H9 (cell line): ENCODE measurements at regions not wholly inside any gene's neighbourhood (a gene's known extent, or its start where the extent isn't known, plus 50 kb on each side); places are given as distances from the start of the nearest gene placed in this dataset.

Experiments used
- DNase-seq: peaks from one replicate; pipeline ENCODE4 v3.0.0-alpha.2; 2017
- H2AFZ ChIP-seq: one replicate; pipeline ENCODE4 v1.6.1; 2013; ENCODE audit warnings: mild to moderate bottlenecking, low read length, control low read depth, moderate library complexity
- H2AK5ac ChIP-seq: 2 replicates; pipeline ENCODE4 v1.6.1; 2013; ENCODE audit warnings: low read length, control low read depth, mixed read lengths; ENCODE audit not compliant: insufficient read length
- H2BK120ac ChIP-seq: one replicate; pipeline ENCODE4 v1.6.1; 2013; ENCODE audit warnings: low read depth, mild to moderate bottlenecking, low read length, control low read depth, inconsistent platforms; ENCODE audit not compliant: poor library complexity, severe bottlenecking
- H2BK12ac ChIP-seq: 2 replicates; pipeline ENCODE4 v1.6.1; 2013; ENCODE audit warnings: low read length, control low read depth, mixed read lengths, low read depth; ENCODE audit not compliant: insufficient read length
- H2BK15ac ChIP-seq: 2 replicates; pipeline ENCODE4 v1.6.1; 2013; ENCODE audit warnings: low read depth, low read length, control low read depth
- H2BK20ac ChIP-seq: one replicate; pipeline ENCODE4 v1.6.1; 2013; ENCODE audit warnings: low read depth, mild to moderate bottlenecking, low read length, control low read depth, inconsistent platforms; ENCODE audit not compliant: poor library complexity, severe bottlenecking
- H2BK5ac ChIP-seq: 2 replicates; pipeline ENCODE4 v1.6.1; 2013; ENCODE audit warnings: low read length, control low read depth, mixed read lengths; ENCODE audit not compliant: insufficient read length
- H3K14ac ChIP-seq: 2 replicates; pipeline ENCODE4 v1.6.1; 2013; ENCODE audit warnings: low read length, control low read depth; ENCODE audit not compliant: insufficient read depth
- H3K18ac ChIP-seq: 2 replicates; pipeline ENCODE4 v1.6.1; 2013; ENCODE audit warnings: low read depth, mild to moderate bottlenecking, mixed read lengths, low read length, control low read depth; ENCODE audit not compliant: insufficient read length
- H3K23ac ChIP-seq: 2 replicates; pipeline ENCODE4 v1.6.1; 2013; ENCODE audit warnings: low read length, control low read depth, mixed read lengths, low read depth; ENCODE audit not compliant: insufficient read length
- H3K23me2 ChIP-seq: 2 replicates; pipeline ENCODE4 v1.6.1; 2013; ENCODE audit warnings: low read depth, mild to moderate bottlenecking, mixed read lengths, low read length, control low read depth; ENCODE audit not compliant: insufficient read length, poor library complexity, severe bottlenecking
- H3K27ac ChIP-seq: 2 replicates; pipeline ENCODE4 v1.5.1; 2013; ENCODE audit warnings: low read length, control low read depth, mixed read lengths, low read depth; ENCODE audit not compliant: insufficient read length
- H3K27me3 ChIP-seq: 2 replicates; pipeline ENCODE4 v1.6.1; 2013; ENCODE audit warnings: low read length, control low read depth, inconsistent platforms; ENCODE audit not compliant: insufficient read depth
- H3K4ac ChIP-seq: 2 replicates; pipeline ENCODE4 v1.6.1; 2013; ENCODE audit warnings: low read depth, mild to moderate bottlenecking, control low read depth, inconsistent platforms, low read length, moderate library complexity
- H3K4me1 ChIP-seq: 2 replicates; pipeline ENCODE4 v1.6.1; 2013; ENCODE audit warnings: low read length, control low read depth, inconsistent platforms; ENCODE audit not compliant: insufficient read depth
- H3K4me2 ChIP-seq: 2 replicates; pipeline ENCODE4 v1.6.1; 2013; ENCODE audit warnings: low read length, control low read depth, mixed read lengths; ENCODE audit not compliant: insufficient read length, insufficient read depth
- H3K56ac ChIP-seq: 2 replicates; pipeline ENCODE4 v1.6.1; 2013; ENCODE audit warnings: low read depth, mild to moderate bottlenecking, mixed read lengths, low read length, control low read depth; ENCODE audit not compliant: insufficient read length
- H3K79me1 ChIP-seq: 2 replicates; pipeline ENCODE4 v1.6.1; 2013; ENCODE audit warnings: low read depth, mild to moderate bottlenecking, moderate library complexity, low read length, control low read depth, inconsistent platforms; ENCODE audit not compliant: insufficient read depth, poor library complexity, severe bottlenecking
- H3K79me2 ChIP-seq: 2 replicates; pipeline ENCODE4 v1.6.1; 2013; ENCODE audit warnings: low read length, control low read depth, inconsistent platforms; ENCODE audit not compliant: insufficient read depth
- H3K9ac ChIP-seq: 2 replicates; pipeline ENCODE4 v1.6.1; 2013; ENCODE audit warnings: low read length, control low read depth, mixed read lengths; ENCODE audit not compliant: insufficient read length; ENCODE audit errors: extremely low read depth
- H3K9me3 ChIP-seq: one replicate; pipeline ENCODE4 v1.6.1; 2013; ENCODE audit warnings: low read depth, low read length, inconsistent platforms; ENCODE audit not compliant: control insufficient read depth
- H3T11ph ChIP-seq: one replicate; pipeline ENCODE4 v1.6.1; 2013; ENCODE audit warnings: mild to moderate bottlenecking, low read length, control low read depth, inconsistent platforms
- H4K20me1 ChIP-seq: one replicate; pipeline ENCODE4 v1.6.1; 2013; ENCODE audit not compliant: control insufficient read depth, insufficient read length, insufficient read depth
- H4K5ac ChIP-seq: 2 replicates; pipeline ENCODE4 v1.6.1; 2013; ENCODE audit warnings: low read depth, mild to moderate bottlenecking, mixed read lengths, low read length, control low read depth; ENCODE audit not compliant: insufficient read length
- H4K8ac ChIP-seq: replicated peaks from 2 replicates; pipeline ENCODE4 v1.6.1; 2013; ENCODE audit warnings: low read length, control low read depth, mixed read lengths, low read depth; ENCODE audit not compliant: insufficient read length
- H4K91ac ChIP-seq: 2 replicates; pipeline ENCODE4 v1.6.1; 2013; ENCODE audit warnings: low read depth, mild to moderate bottlenecking, moderate library complexity, mixed read lengths, low read length, control low read depth; ENCODE audit not compliant: insufficient read length
- H3K27ac Mint-ChIP-seq, 3 experiments: 2 replicates in 2 of 3; 3 replicates in 1 of 3; pipeline ENCODE4 v1.8.0; 2020 to 2021; ENCODE audit warnings: mixed read lengths in 3 of 3, mild to moderate bottlenecking in 1 of 3, moderate library complexity in 1 of 3
- H3K27me3 Mint-ChIP-seq: 2 replicates; pipeline ENCODE4 v1.8.0; 2021; ENCODE audit warnings: low read depth, mild to moderate bottlenecking, moderate library complexity, mixed read lengths
- H3K36me3 Mint-ChIP-seq, 3 experiments: 2 replicates in 2 of 3; 3 replicates in 1 of 3; pipeline ENCODE4 v1.8.0; 2020 to 2021; ENCODE audit warnings: low read depth in 3 of 3, mixed read lengths in 3 of 3; ENCODE audit not compliant: insufficient read depth in 1 of 3
- H3K4me1 Mint-ChIP-seq, 2 experiments: 2 replicates each; pipeline ENCODE4 v1.8.0; 2020; ENCODE audit warnings: mixed read lengths in 2 of 2
- H3K4me3 Mint-ChIP-seq, 2 experiments: 2 replicates in 1 of 2; 3 replicates in 1 of 2; pipeline ENCODE4 v1.8.0; 2020 to 2021; ENCODE audit warnings: mild to moderate bottlenecking in 2 of 2, mixed read lengths in 2 of 2, moderate library complexity in 1 of 2
- H3K9me3 Mint-ChIP-seq, 2 experiments: 2 replicates in 1 of 2; 3 replicates in 1 of 2; pipeline ENCODE4 v1.8.0; 2020; ENCODE audit warnings: mild to moderate bottlenecking in 2 of 2, mixed read lengths in 2 of 2, moderate library complexity in 1 of 2
- CTCF ChIP-seq: fragments of 200-600 bp; sonication (generic); conservative IDR thresholded peaks from 3 replicates; pipeline ENCODE4 v1.8.0; 2021; ENCODE audit warnings: antibody characterized with exemption, mild to moderate bottlenecking
- WGBS: extraction: QIAGEN DNeasy Blood & Tissue Kit; methylation state at CpG from one replicate; pipeline ENCODE4 v1.1.7; 2013; ENCODE audit warnings: missing lambda C conversion rate, low lambda C conversion rate, mixed read lengths; ENCODE audit not compliant: insufficient read length; ENCODE audit errors: extremely low coverage; 5-methylcytosine and 5-hydroxymethylcytosine counted together

GRCh38 chr1:164950541-164950986, 391.6 kb downstream of the PBX1 start:
- Mint-ChIP-seq H3K4me1 (peaks cover 4 to 13% of the 10 kb centered on the region in 2 experiments; a peak in 3 of 4 replicates), H3K27ac (no peak overlapping the region), H3K9me3 (peaks cover 20 to 23% of the 10 kb centered on the region in 2 experiments), H3K4me3 (no peak overlapping the region), H3K36me3 (peaks cover 1 to 21% (median 11%) of the 10 kb centered on the region in 3 experiments; a peak in 6 of 7 replicates), H3K27me3 (no peaks in the 10 kb centered on the region)
- WGBS, result no CpG with 5 or more reads among the region's 5 CpGs
- Histone ChIP-seq H2BK12ac (no peak overlapping the region), H3K56ac (no peak overlapping the region), H3K23ac (no peak overlapping the region), H3K9me3 (no peaks in the 10 kb centered on the region), H3K4me2 (no peak overlapping the region), H4K91ac (no peak overlapping the region), H3K27me3 (peaks cover 2% of the 10 kb centered on the region; the same call in 1 of the 2 replicates), H2BK15ac (no peak overlapping the region), H4K8ac (no peak overlapping the region), H3K23me2 (no peaks in the 10 kb centered on the region), H2BK120ac (no peak overlapping the region), H4K5ac (no peak overlapping the region), H2BK5ac (no peak overlapping the region), H3K14ac (no peak overlapping the region), H3K4me1 (no peaks in the 10 kb centered on the region), H3K27ac (no peak overlapping the region), H3K4ac (no peak overlapping the region), H3K18ac (no peak overlapping the region), H3K9ac (no peak overlapping the region), H2AK5ac (no peak overlapping the region), H4K20me1 (no peaks in the 10 kb centered on the region), H3K79me2 (no peaks in the 10 kb centered on the region), H2BK20ac (no peak overlapping the region), H2AFZ (no peak overlapping the region), H3K79me1 (no peaks in the 10 kb centered on the region), H3T11ph (no peak overlapping the region)
- DNase-seq, result no peak
- TF ChIP-seq CTCF, result no peak
